H9 (cell line): ENCODE measurements at regions not wholly inside any gene's neighbourhood (a gene's known extent, or its start where the extent isn't known, plus 50 kb on each side); places are given as distances from the start of the nearest gene placed in this dataset.

Experiments used
- DNase-seq: peaks from one replicate; pipeline ENCODE4 v3.0.0-alpha.2; 2017
- H2AFZ ChIP-seq: one replicate; pipeline ENCODE4 v1.6.1; 2013; ENCODE audit warnings: mild to moderate bottlenecking, low read length, control low read depth, moderate library complexity
- H2AK5ac ChIP-seq: 2 replicates; pipeline ENCODE4 v1.6.1; 2013; ENCODE audit warnings: low read length, control low read depth, mixed read lengths; ENCODE audit not compliant: insufficient read length
- H2BK120ac ChIP-seq: one replicate; pipeline ENCODE4 v1.6.1; 2013; ENCODE audit warnings: low read depth, mild to moderate bottlenecking, low read length, control low read depth, inconsistent platforms; ENCODE audit not compliant: poor library complexity, severe bottlenecking
- H2BK12ac ChIP-seq: 2 replicates; pipeline ENCODE4 v1.6.1; 2013; ENCODE audit warnings: low read length, control low read depth, mixed read lengths, low read depth; ENCODE audit not compliant: insufficient read length
- H2BK15ac ChIP-seq: 2 replicates; pipeline ENCODE4 v1.6.1; 2013; ENCODE audit warnings: low read depth, low read length, control low read depth
- H2BK20ac ChIP-seq: one replicate; pipeline ENCODE4 v1.6.1; 2013; ENCODE audit warnings: low read depth, mild to moderate bottlenecking, low read length, control low read depth, inconsistent platforms; ENCODE audit not compliant: poor library complexity, severe bottlenecking
- H2BK5ac ChIP-seq: 2 replicates; pipeline ENCODE4 v1.6.1; 2013; ENCODE audit warnings: low read length, control low read depth, mixed read lengths; ENCODE audit not compliant: insufficient read length
- H3K14ac ChIP-seq: 2 replicates; pipeline ENCODE4 v1.6.1; 2013; ENCODE audit warnings: low read length, control low read depth; ENCODE audit not compliant: insufficient read depth
- H3K18ac ChIP-seq: 2 replicates; pipeline ENCODE4 v1.6.1; 2013; ENCODE audit warnings: low read depth, mild to moderate bottlenecking, mixed read lengths, low read length, control low read depth; ENCODE audit not compliant: insufficient read length
- H3K23ac ChIP-seq: 2 replicates; pipeline ENCODE4 v1.6.1; 2013; ENCODE audit warnings: low read length, control low read depth, mixed read lengths, low read depth; ENCODE audit not compliant: insufficient read length
- H3K23me2 ChIP-seq: 2 replicates; pipeline ENCODE4 v1.6.1; 2013; ENCODE audit warnings: low read depth, mild to moderate bottlenecking, mixed read lengths, low read length, control low read depth; ENCODE audit not compliant: insufficient read length, poor library complexity, severe bottlenecking
- H3K27ac ChIP-seq: 2 replicates; pipeline ENCODE4 v1.5.1; 2013; ENCODE audit warnings: low read length, control low read depth, mixed read lengths, low read depth; ENCODE audit not compliant: insufficient read length
- H3K27me3 ChIP-seq: 2 replicates; pipeline ENCODE4 v1.6.1; 2013; ENCODE audit warnings: low read length, control low read depth, inconsistent platforms; ENCODE audit not compliant: insufficient read depth
- H3K4ac ChIP-seq: 2 replicates; pipeline ENCODE4 v1.6.1; 2013; ENCODE audit warnings: low read depth, mild to moderate bottlenecking, control low read depth, inconsistent platforms, low read length, moderate library complexity
- H3K4me1 ChIP-seq: 2 replicates; pipeline ENCODE4 v1.6.1; 2013; ENCODE audit warnings: low read length, control low read depth, inconsistent platforms; ENCODE audit not compliant: insufficient read depth
- H3K4me2 ChIP-seq: 2 replicates; pipeline ENCODE4 v1.6.1; 2013; ENCODE audit warnings: low read length, control low read depth, mixed read lengths; ENCODE audit not compliant: insufficient read length, insufficient read depth
- H3K56ac ChIP-seq: 2 replicates; pipeline ENCODE4 v1.6.1; 2013; ENCODE audit warnings: low read depth, mild to moderate bottlenecking, mixed read lengths, low read length, control low read depth; ENCODE audit not compliant: insufficient read length
- H3K79me1 ChIP-seq: 2 replicates; pipeline ENCODE4 v1.6.1; 2013; ENCODE audit warnings: low read depth, mild to moderate bottlenecking, moderate library complexity, low read length, control low read depth, inconsistent platforms; ENCODE audit not compliant: insufficient read depth, poor library complexity, severe bottlenecking
- H3K79me2 ChIP-seq: 2 replicates; pipeline ENCODE4 v1.6.1; 2013; ENCODE audit warnings: low read length, control low read depth, inconsistent platforms; ENCODE audit not compliant: insufficient read depth
- H3K9ac ChIP-seq: 2 replicates; pipeline ENCODE4 v1.6.1; 2013; ENCODE audit warnings: low read length, control low read depth, mixed read lengths; ENCODE audit not compliant: insufficient read length; ENCODE audit errors: extremely low read depth
- H3K9me3 ChIP-seq: one replicate; pipeline ENCODE4 v1.6.1; 2013; ENCODE audit warnings: low read depth, low read length, inconsistent platforms; ENCODE audit not compliant: control insufficient read depth
- H3T11ph ChIP-seq: one replicate; pipeline ENCODE4 v1.6.1; 2013; ENCODE audit warnings: mild to moderate bottlenecking, low read length, control low read depth, inconsistent platforms
- H4K20me1 ChIP-seq: one replicate; pipeline ENCODE4 v1.6.1; 2013; ENCODE audit not compliant: control insufficient read depth, insufficient read length, insufficient read depth
- H4K5ac ChIP-seq: 2 replicates; pipeline ENCODE4 v1.6.1; 2013; ENCODE audit warnings: low read depth, mild to moderate bottlenecking, mixed read lengths, low read length, control low read depth; ENCODE audit not compliant: insufficient read length
- H4K8ac ChIP-seq: replicated peaks from 2 replicates; pipeline ENCODE4 v1.6.1; 2013; ENCODE audit warnings: low read length, control low read depth, mixed read lengths, low read depth; ENCODE audit not compliant: insufficient read length
- H4K91ac ChIP-seq: 2 replicates; pipeline ENCODE4 v1.6.1; 2013; ENCODE audit warnings: low read depth, mild to moderate bottlenecking, moderate library complexity, mixed read lengths, low read length, control low read depth; ENCODE audit not compliant: insufficient read length
- H3K27ac Mint-ChIP-seq, 3 experiments: 2 replicates in 2 of 3; 3 replicates in 1 of 3; pipeline ENCODE4 v1.8.0; 2020 to 2021; ENCODE audit warnings: mixed read lengths in 3 of 3, mild to moderate bottlenecking in 1 of 3, moderate library complexity in 1 of 3
- H3K27me3 Mint-ChIP-seq: 2 replicates; pipeline ENCODE4 v1.8.0; 2021; ENCODE audit warnings: low read depth, mild to moderate bottlenecking, moderate library complexity, mixed read lengths
- H3K36me3 Mint-ChIP-seq, 3 experiments: 2 replicates in 2 of 3; 3 replicates in 1 of 3; pipeline ENCODE4 v1.8.0; 2020 to 2021; ENCODE audit warnings: low read depth in 3 of 3, mixed read lengths in 3 of 3; ENCODE audit not compliant: insufficient read depth in 1 of 3
- H3K4me1 Mint-ChIP-seq, 2 experiments: 2 replicates each; pipeline ENCODE4 v1.8.0; 2020; ENCODE audit warnings: mixed read lengths in 2 of 2
- H3K4me3 Mint-ChIP-seq, 2 experiments: 2 replicates in 1 of 2; 3 replicates in 1 of 2; pipeline ENCODE4 v1.8.0; 2020 to 2021; ENCODE audit warnings: mild to moderate bottlenecking in 2 of 2, mixed read lengths in 2 of 2, moderate library complexity in 1 of 2
- H3K9me3 Mint-ChIP-seq, 2 experiments: 2 replicates in 1 of 2; 3 replicates in 1 of 2; pipeline ENCODE4 v1.8.0; 2020; ENCODE audit warnings: mild to moderate bottlenecking in 2 of 2, mixed read lengths in 2 of 2, moderate library complexity in 1 of 2
- WGBS: extraction: QIAGEN DNeasy Blood & Tissue Kit; methylation state at CpG from one replicate; pipeline ENCODE4 v1.1.7; 2013; ENCODE audit warnings: missing lambda C conversion rate, low lambda C conversion rate, mixed read lengths; ENCODE audit not compliant: insufficient read length; ENCODE audit errors: extremely low coverage; 5-methylcytosine and 5-hydroxymethylcytosine counted together
- TF ChIP-seq, protein P1 (sequence below): fragments of 200-600 bp; sonication (generic); conservative IDR thresholded peaks from 3 replicates; pipeline ENCODE4 v1.8.0; 2021; ENCODE audit warnings: antibody characterized with exemption, mild to moderate bottlenecking

DNA sequence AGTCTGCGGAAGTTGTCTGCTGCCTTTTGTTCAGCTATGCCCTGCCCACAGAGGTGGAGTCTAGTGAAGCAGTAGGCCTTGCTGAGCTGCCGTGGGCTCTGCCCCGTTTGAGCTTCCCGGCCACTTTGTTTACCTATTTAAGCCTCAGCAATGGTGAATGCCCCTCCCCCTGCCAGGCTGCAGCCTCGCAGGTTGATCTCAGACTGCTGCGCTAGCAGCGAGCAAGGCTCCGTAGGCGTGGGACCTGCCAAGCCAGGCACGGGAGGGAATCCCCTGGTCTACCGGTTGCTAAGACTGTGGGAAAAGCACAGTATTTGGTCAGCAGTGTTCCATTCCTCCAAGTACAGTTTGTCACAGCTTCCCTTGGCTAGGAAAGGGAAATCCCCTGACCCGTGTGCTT lies 143.6 kb downstream of the DYRK2 start:
- Mint-ChIP-seq H3K4me1 (peaks cover 13 to 15% of the 10 kb centered on the region in 2 experiments), H3K9me3 (peaks cover 6 to 16% of the 10 kb centered on the region in 2 experiments), H3K36me3 (peaks cover 0 to 11% (median 4%) of the 10 kb centered on the region in 3 experiments; a peak in 1 of 7 replicates), H3K27ac (no peak overlapping the region; a peak in 1 of 7 replicates), H3K27me3 (no peaks in the 10 kb centered on the region), H3K4me3 (peak overlapping the region in 1 of 2 experiments; percentile 55; a peak in 2 of 5 replicates)
- Histone ChIP-seq H3K56ac (no peak overlapping the region), H2BK15ac (no peak overlapping the region), H3K23ac (no peak overlapping the region), H3K14ac (peak overlapping the region; percentile 57; the same call in 1 of the 2 replicates), H4K91ac (no peak overlapping the region), H3K9ac (no peak overlapping the region), H3K18ac (peak overlapping the region; percentile 70), H3K79me2 (no peaks in the 10 kb centered on the region), H3K4ac (no peak overlapping the region), H3K4me1 (no peaks in the 10 kb centered on the region), H3K23me2 (no peaks in the 10 kb centered on the region), H4K5ac (no peak overlapping the region), H2BK12ac (no peak overlapping the region), H2BK120ac (no peak overlapping the region), H2AK5ac (no peak overlapping the region), H4K20me1 (no peaks in the 10 kb centered on the region), H3T11ph (no peak overlapping the region), H3K79me1 (no peaks in the 10 kb centered on the region), H3K9me3 (no peaks in the 10 kb centered on the region), H2BK5ac (no peak overlapping the region), H4K8ac (no peak overlapping the region), H3K27me3 (no peaks in the 10 kb centered on the region), H3K27ac (no peak overlapping the region), H3K4me2 (no peak overlapping the region), H2BK20ac (no peak overlapping the region), H2AFZ (no peak overlapping the region)
- peak; percentile 45 for DNase-seq
- TF ChIP-seq, protein P1, sequence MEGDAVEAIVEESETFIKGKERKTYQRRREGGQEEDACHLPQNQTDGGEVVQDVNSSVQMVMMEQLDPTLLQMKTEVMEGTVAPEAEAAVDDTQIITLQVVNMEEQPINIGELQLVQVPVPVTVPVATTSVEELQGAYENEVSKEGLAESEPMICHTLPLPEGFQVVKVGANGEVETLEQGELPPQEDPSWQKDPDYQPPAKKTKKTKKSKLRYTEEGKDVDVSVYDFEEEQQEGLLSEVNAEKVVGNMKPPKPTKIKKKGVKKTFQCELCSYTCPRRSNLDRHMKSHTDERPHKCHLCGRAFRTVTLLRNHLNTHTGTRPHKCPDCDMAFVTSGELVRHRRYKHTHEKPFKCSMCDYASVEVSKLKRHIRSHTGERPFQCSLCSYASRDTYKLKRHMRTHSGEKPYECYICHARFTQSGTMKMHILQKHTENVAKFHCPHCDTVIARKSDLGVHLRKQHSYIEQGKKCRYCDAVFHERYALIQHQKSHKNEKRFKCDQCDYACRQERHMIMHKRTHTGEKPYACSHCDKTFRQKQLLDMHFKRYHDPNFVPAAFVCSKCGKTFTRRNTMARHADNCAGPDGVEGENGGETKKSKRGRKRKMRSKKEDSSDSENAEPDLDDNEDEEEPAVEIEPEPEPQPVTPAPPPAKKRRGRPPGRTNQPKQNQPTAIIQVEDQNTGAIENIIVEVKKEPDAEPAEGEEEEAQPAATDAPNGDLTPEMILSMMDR: no peak
- WGBS: no CpG with 5 or more reads among the region's 12 CpGs
